Left lobe of liver (tissue), 2 donors: ENCODE measurements at regions not wholly inside any gene's neighbourhood (a gene's known extent, or its start where the extent isn't known, plus 50 kb on each side); places are given as distances from the start of the nearest gene placed in this dataset.
"Not testable (repeated sequence)": the region's sequence is repeated elsewhere in the genome, so short reads cannot be mapped to it uniquely, and the experiment has no call there.

Experiments used
- ATAC-seq: fragments of 200-7000 bp; cut with Tn5 transposase; one replicate; pipeline ENCODE4 v1.9.1; 2020; ENCODE audit warnings: mild to moderate bottlenecking, moderate library complexity
- DNase-seq: peaks from one replicate; pipeline ENCODE4 v3.0.0-alpha.2; 2020; ENCODE audit warnings: low spot score
- donor health status: DM: no; HTN: no; CAD: no; lungs with moderate emphysema.
- donor health status: DM: no; HTN: yes; CAD: no.

DNA sequence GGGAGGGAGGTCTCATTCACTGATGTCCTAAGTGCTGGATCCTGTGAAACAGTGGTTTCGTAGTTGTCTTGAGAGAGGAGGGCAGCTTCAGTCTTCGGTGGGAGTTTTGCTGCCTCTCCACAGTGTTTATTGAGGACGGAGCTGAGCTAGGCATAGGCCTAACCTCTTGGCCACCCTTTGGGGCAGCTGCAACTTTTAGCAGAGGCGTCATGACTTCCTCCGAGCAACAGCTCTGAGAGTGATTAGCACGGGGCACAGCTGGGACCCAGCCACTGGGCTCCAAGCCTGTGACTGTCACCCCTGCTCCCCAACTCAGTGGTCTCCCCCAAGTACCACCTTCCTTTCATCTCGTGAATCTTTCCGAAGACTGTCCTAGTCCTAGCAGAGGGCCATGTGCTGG lies 139.9 kb upstream of the NCOR2 start:
- no peak for ATAC-seq

DNA sequence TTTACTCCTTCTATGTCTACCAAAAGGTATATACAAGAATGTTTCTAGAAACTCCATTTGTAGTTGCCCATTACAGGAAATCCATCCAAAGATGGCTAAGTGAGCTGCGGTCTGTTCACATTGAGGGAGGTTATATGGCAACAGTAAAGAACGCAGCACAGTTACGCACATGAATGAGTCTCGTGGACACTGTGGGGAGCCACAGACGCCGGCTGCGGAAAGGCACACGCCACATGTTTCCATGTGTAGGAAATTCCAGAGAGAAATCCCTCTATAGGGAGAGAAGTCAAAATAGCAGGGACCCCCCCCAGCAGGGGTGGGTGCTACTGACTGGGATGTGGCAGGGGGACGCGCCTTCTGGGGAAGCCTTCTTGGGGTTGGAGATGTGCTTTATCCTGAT lies 139.0 kb upstream of the NCOR2 start:
- ATAC-seq = no peak

More for the DNA sequence above, 139.9 kb upstream of the NCOR2 start:
- DNase-seq = no peak

DNA sequence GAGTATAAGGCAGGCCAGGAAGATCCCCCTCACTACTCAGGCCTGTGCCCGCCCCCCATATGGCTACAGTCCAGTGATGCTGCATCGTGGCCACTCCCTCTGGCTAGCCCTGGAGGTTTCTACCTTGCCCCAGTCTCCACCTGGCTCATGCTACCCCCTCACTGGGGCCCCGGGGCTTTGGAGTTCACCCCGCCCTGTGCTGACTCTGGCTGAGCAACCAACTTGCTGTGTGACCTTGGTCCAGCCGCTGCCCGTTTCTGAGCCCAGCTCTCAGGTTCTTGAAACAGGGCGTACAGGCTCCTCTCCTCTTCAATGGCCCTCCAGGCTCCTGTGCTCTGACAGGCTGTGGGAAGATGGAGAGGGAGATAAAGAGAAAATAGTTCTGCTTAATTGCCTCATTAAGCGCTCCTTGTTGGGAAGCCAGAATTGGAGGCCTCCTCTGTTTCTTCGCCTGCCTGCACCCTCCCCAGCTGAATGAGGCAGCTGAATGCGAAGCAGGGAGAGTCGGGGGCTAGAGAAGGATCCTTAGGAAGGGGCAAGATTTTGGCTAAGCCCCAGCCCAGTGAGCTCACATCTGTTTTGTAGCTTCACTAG lies 138.2 kb upstream of the NCOR2 start:
- ATAC-seq = no peak
- no peak for DNase-seq

More for the DNA sequence above, 139.0 kb upstream of the NCOR2 start:
- no peak for DNase-seq

DNA sequence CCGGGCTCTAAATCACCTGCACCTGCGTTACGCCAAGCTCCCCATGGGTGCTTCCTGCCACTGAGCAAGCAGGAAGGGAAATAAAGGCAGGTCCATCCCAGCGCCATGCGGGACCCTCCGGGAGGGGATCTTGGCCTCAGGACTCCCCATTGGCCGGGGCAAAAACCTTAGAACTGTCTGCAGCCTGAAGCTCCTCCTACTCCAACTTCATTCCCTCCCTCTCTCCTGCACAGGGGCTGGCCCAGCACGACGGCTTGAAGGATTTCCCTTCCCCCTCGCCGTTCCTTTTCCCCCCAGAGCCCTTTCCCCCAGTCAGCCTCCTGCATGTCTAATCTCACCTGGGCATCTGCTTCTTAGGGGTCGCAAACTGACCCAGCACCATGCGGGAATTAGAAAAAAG lies 137.2 kb upstream of the NCOR2 start:
- ATAC-seq (no peak), DNase-seq (no peak)

DNA sequence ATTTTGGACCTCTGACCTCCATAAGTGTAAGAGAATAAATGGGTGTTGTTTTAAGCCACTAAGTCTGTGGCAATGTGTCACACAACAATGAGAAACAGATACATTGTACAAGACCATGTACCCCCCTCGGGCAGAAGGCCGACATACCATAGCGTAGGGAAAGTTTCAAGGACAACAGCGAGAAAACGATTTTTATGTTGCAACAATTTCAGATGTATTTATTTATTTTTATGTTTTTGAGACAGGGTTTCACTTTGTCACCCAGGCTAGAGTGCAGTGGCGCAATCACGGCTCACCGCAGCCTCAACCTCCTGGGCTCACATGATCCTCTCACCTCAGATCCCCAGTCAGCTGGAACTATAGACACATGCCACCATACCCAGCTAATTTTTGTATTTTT lies 136.4 kb upstream of the NCOR2 start:
- ATAC-seq (peak; percentile 81), DNase-seq (no peak)

DNA sequence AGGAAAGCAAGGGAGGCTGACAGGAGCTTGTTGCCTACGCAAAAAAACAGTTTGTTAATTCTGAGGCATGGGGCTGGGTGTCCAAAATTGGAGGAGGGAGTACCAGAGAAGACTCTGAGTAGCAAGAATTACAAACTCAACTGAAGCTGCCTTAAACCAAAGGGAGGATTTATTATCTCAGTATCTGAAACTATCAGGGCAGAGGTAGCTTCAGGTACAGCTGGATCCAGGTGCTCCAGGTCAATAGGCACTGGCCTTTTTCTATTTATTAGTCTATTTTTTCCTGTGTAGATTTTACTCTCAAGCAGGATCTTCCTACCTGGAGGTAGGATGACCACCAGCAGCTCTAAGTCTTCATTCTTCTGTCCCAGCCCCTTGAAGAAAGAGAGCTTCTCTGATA lies 135.3 kb upstream of the NCOR2 start:
- no peak for DNase-seq
- ATAC-seq = no peak

DNA sequence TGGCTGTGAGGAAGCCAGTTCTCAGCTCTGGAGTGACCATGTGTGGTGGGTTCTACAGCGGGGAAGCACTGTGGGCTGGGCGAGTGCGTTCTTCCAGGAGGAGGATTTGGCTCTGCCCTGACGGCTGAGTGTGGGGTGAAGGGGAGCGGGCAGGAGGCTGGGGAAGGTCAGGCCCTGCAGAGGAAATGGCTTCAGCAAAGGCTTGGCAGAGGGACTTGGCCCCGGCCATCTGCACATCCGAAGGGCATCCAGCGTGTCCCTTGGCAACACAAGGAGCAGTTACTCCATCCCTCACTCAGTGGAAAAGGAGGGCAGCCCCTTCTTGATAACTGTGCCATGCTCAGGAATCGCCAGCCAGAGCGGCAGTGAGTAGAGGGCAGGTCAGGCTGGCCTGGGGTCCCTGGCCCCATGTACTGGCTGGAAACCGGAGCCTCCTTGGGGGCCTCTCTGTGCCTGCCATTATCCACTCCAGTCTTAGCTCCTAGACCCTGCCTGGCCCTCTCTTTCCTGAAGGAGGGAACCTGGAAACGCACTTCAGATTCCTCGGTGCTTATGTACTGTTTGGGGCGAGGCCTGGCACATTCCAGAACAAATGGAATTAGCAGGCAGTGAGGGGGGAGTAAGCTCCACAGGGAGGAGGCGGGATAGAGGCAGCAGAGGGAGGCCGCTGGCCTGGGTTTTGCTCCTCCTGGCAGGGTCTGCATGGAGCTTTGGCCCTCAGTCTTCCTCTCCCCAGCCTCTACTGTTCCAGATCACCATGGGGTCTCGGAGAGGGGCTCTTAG lies 133.6 kb upstream of the NCOR2 start:
- no peak for DNase-seq
- ATAC-seq = no peak

DNA sequence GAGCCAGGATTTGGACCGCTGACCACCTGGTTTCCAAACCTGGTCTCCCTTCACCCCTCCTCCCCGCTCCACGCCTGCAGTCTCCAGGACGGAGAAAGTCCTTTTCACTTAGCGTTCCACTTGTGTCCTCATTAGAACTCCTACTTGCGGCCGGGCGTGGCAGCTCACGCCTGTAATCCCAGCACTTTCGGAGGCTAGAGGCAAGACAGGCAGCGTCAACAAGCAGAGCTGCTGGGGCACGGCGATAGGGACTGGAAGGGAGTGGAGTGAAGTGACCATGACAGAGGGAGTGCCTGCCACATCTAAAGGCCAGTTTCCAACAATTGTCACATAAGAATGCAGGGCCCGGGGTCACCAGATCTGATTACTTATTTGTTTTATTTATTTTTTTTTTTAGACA lies 132.5 kb upstream of the NCOR2 start:
- DNase-seq = no peak
- ATAC-seq = no peak

DNA sequence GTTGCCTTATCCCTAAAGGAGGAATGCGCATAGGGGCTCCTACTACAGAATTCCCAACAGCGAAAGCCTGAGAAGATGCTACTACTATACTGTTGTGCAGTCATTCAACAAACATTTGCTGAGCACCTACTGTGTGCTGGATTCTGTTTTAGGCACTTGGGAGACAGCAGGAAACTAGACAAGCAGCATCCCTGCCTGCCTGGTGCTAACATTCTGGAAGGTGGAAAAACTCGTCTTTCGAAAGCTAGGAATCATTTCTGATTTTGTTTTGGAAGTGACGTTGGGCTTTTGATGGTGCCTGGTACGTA lies 131.5 kb upstream of the NCOR2 start:
- ATAC-seq (no peak), DNase-seq (no peak)

DNA sequence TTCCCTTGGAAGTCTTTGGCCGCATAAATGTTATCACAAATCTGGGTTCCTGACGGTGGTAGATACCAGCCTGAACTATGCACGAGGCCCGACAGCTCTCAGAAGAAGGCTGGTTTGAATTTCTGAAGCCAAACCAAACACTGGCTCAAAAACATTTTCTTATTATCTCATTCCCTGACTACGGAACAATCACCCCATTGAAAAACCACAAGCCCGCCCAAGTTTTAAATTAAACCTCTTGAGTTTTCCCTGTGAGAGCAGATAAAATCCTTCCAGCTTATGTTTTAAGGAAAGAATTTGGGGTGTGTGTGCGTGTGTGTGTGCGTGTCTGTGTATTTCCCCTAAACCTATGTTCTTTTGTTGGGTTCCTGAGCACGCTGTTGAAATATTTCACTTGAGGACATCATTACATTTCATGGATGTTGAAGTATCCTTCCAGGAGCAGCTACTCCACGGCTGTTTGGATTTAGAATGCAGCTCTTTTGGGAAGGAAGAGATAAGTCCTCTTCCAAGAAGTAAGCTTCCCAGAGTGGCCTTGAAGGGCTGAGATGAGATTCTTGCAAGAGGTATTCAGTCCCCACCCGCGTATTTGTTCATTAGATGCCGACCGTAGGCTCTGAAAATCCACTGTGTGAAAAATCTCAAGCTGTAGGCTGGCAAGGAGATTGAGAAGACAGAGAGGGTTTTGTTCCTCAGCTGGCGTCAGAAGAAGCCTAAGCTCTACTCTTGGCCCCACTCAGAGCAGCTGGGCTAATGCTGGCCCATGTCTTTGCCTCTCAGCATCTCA lies 131.0 kb upstream of the NCOR2 start:
- no peak for ATAC-seq
- DNase-seq = no peak

DNA sequence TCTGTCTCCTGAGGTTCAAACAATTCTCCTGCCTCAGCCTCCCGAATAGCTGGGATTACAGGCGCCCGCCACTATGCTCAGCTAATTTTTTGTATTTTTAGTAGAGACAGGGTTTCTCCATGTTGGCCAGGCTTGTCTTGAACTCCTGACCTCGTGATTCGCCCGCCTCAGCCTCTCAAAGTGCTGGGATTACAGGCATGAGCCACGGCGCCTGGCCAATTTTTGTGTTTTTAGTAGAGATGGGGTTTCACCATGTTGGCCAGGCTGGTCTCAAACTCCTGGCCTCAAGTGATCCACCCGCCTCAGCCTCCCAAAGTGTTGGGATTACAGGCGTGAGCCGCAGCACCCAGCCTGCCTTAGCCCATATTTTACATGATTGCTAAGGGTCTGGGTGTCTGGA lies 130.3 kb upstream of the NCOR2 start:
- ATAC-seq, DNase-seq: not testable (repeated sequence)

DNA sequence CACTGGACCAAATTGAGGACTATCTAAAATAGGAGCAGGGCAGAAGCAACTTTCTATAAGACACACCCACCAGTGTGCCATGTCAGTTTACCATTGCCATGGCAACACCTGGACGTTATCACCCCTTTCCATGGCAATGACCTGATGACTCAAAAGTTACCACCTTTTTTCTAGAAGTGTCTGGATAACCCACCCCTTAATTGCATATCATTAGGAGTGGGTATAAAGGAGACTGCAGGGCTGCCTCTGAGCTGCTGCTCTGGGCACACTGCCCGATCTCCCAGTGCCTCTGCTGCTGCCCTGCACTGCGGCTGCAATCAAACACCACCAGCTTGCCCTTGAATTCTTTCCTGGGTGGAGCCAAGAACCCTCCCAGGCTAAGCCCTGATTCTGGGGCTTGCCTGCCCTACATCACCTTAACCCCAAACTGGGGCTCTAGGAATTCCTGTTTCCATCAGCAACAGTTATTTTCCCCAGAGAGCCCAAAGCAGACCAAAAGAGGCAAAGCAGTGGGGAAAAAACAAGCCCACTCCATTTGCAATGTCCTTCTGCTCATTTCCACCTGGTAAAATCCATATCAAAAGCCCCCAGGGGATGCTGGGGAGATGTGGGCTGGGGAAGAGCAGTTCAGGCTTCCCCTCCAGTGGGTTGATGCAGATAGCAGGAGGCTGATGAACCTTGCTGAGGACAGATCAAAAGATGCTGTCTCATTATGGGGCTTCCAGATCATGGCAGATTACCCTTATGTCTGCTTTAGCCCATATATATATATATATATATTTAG lies 129.5 kb upstream of the NCOR2 start:
- ATAC-seq (no peak), DNase-seq (no peak)

DNA sequence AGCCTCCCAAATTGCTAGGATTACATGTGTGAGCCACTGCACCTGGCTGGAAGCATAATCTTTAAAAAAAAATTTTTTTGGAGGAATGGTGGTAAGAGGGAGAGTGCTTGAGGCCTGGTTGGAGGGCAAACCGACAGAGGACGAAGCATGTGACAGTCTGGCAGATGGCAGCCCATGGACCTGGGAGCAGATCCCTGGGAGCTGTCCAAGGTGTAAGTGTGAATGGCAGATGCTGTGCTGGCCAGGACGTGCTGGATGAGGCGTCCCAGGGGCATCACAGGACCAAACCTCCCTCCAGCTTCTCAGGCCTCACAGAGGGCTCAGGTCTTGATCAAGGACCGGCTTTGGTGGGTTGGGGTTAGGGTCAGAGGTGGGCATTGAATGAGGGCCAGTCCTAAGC lies 128.4 kb upstream of the NCOR2 start:
- ATAC-seq (peak; percentile 52), DNase-seq (no peak)

DNA sequence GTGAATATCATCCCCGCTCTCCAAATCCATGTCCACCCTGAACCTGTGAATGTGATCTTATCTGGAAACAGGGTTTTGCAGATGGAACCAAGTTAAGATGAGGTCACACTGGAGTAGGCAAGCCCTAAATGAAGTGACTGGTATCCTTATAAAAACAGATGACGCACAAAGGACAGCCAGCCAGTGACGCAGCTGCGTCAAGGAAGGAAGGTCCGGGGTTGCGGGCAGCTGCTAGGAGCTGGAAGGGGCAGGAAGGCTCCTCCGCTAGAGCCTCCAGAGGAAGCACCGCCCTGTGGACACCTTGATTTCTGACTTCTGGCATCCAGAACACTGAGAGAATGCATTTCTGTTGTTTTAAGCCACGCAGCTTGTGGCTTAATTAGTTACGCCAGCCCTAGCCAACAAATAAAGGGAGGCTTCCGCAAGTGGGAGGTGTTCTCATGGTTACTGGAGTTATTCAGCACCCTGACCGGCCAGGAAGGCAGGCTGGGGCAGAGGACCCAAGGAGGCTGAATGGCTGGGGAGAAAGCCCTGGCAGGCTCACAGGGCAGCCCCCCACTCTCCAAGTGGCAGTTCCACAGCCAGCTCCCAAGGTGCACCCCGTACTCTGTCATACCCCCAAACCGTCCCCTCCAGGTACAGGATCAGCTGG lies 127.6 kb upstream of the NCOR2 start:
- ATAC-seq = peak; percentile 18
- no peak for DNase-seq

DNA sequence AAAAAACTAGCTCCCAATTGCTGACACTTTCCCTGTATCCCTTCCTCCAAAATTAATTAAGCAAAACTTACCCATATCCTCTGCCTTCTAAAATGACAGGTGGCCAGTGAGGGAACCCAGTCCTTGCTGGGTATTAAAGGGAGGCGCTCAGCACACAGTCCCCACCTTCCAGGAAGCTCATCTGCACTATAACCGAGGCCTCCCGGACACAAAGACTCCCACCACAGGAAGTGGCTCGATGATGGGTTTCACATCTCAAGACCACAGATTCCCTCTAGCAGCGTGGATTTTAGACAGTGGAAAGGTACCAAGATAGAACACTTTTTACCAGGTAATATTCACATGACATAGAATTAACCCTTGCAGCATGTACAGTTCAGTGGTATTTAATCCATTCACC lies 126.8 kb upstream of the NCOR2 start:
- DNase-seq = no peak
- ATAC-seq = no peak

DNA sequence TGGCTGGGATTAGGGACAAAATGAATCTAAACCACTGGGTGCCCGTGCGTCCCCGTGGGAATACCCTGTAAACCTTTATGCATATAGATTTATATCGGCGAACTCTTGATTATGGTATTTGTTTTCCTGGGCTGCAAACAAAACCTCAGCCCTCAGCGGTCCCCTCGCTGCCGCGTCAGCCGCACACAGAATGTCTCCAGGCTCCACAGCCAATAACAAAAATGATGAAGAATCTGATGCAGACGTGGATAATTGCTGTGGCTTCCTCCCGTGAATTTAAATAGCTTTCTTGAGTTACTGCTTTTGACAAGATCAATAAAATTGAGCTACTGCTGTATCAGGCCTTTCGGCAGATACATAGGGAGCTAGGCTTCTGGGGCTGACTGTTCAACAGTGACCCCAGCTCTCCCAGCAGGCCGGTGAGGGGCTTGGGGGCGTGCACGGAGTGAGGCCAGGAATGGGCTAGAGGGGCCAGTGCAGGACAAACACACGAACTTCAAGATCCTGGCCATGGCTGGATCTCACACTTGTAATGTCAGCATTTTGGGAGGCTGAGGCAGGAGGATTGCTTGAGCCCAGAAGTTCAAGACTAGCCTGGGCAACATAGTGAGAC lies 125.8 kb upstream of the NCOR2 start:
- no peak for DNase-seq
- no peak for ATAC-seq

DNA sequence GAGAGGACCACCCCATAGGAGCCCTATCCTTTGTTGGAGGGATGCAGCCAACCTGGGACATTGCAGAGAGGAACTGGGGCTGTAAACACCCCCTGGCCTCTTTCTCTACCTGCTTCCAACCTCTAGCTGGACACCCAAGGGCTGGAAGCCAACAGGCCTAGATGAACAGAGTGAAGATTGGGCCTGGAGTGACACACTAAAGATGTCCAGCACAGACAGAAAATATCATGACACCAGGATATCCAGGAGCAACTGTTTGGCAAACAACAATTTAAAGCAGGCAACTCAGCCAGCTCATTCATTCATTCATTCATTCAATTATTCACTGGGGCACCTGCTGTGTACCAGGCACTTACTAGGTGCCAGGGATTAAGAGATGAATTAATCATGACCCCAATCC lies 125.0 kb upstream of the NCOR2 start:
- ATAC-seq (no peak), DNase-seq (no peak)

DNA sequence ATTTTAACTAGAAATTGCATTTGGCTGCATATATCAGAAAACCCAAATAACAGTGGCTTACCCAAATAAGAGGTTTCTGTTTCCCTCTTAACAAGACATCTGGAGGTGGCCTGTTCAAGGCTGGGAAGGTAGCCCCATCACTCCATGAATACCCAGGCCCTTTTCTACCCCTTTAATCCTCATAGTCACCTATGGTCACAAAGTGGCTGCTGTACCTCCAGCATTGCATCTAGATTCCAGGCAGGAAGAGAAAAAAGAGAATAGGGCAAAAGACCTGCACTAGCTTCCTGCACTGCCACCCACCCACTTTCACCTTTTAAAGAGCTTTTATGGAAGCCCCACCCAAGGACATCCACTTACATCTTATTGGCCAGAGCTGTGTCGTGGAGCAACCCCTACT lies 124.0 kb upstream of the NCOR2 start:
- no peak for ATAC-seq
- DNase-seq = no peak

DNA sequence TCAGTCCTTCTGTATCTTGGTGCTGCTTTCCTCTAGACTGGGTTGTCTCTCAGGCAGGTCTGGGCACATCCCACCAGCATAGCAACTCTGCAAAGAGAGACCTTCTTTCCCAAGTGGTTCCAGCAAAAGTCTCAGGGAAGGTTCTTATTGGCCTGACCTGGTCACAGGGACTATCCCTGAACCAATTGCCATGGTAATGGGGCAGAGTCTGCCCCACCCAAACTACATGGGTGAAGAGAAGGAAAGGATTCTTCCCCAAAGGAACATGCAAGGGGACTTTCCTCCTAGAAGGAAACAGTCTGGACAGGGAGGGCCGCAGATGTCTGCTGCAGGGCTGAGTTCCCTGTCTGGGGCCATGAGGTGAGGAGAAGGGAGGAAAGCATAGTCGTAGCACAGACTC lies 122.2 kb upstream of the NCOR2 start:
- ATAC-seq (no peak), DNase-seq (no peak)

DNA sequence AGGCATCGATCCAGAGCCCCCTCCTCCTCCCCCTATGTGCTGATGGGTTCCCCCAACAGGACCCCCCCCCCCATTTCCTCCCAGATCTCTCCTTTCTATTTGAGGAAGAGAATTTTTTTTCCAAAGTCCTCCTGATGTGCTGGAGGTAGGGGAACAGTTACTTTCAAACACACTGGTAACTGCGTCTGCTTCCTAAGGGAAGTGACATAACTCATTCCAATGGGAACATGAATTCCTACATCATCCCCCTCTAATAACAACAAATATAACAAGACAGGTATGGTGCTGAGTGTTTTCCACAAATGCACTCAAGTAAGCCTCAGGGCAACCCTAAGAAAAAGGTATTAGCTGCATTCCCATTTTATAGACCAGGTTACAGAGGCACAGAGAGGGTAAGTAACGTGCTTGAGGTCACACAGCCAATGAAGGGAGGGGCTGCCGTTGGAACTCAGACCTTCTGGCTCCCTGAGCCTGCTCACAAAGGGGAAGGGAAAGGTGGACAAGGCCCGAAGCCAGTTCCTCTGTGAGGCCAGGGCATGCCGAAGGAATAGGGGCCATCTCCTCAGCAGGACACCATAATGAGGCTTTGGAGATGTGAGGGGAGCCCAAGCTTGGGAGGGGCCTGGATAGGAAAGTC lies 121.1 kb upstream of the NCOR2 start:
- DNase-seq (no peak), ATAC-seq (no peak)
